ENCODE measurements at regions not wholly inside any gene's neighbourhood (a gene's known extent, or its start where the extent isn't known, plus 50 kb on each side); places are given as distances from the start of the nearest gene placed in this dataset.

- TF ChIP-seq CTCF (IDR thresholded peaks at IDR 0.05 in 4 of 5, conservative IDR thresholded peaks at IDR 0.05 in 1 of 5) (no peak), POLR2A (IDR thresholded peaks at IDR 0.05) (no peak)
Measured at GRCh38 chr12:126843915-126844669, 1422.9 kb upstream of the TMEM132C start.

All from gastrocnemius medialis (tissue), 4 donors.